DMS153 (cell line): ENCODE measurements at regions not wholly inside any gene's neighbourhood (a gene's known extent, or its start where the extent isn't known, plus 50 kb on each side); places are given as distances from the start of the nearest gene placed in this dataset.
"Not testable (repeated sequence)": the region's sequence is repeated elsewhere in the genome, so short reads cannot be mapped to it uniquely, and the experiment has no call there.

Experiments used
- DNase-seq: peaks from one replicate; lab custom pipeline; 2025; lab: John Stamatoyannopoulos, UW

DNA sequence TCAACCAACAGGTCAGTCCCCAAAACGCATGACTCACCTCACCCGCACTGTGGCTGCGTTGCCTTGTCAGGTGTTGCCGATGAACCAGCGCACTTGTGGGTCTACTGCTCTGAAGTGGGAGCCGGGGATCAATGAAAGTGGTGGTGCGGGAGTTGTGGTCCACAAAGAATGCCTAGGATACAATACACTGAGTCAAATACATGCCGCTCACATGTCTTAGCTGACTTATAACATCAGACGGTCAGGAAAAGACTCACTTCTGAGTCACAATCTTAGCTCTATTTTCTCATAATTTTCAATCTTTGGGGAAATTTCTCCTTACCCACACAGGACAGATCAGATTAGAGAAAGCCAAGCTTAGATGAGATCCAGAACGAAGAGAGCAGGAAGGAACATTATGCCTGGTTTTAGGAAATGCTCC lies 107.1 kb upstream of the STK17B start:
- no peak for DNase-seq

DNA sequence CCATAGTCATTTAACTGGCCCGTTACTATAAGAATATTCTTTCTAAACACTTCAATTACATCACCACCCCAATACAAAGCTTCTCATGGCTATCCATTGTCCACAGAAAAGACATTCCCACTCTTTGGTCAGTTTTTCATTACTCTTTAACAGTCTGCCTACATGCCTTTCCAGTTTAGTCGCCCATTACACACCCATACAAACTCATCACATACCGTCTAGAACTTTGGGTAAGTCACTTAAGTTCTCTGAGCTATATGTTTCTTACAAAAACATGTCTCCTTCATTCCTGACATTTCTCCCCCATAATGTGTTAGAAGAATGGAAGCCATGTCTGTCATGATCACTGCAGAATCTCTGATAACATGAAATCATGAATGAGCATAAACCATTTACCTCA lies 108.2 kb upstream of the STK17B start:
- no peak for DNase-seq

DNA sequence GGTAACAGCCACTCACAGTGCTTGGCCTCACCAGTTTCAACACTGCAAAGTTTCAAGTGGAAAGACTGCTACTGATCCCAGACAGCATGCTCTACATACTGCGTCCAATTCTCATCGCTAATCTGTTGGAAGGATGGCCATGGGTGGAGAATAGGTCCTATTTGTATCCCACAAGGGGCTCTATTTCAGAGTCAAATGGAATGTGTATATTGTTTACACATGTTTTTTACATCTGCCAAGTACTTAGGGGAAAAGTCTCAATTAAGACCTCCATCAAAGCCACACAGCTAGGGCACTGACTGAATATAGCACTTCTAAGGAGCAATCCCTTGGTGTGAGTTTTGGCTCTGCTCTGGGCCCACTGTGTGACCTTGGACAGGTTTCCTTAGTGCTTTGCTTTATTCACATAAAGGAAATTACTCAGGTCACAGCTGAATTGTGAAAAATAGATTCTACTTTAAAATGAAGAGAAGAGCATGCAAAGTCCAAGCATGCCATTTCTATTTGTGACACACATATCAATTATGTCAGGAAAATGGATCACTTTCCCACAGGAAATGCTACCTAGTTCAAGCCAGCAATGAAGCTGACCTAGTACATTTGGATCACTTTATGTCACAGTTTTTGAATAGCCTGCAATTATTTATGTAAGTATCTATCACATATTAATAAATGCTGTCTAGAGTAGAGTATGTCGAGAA lies 112.9 kb upstream of the STK17B start:
- DNase-seq = no peak

DNA sequence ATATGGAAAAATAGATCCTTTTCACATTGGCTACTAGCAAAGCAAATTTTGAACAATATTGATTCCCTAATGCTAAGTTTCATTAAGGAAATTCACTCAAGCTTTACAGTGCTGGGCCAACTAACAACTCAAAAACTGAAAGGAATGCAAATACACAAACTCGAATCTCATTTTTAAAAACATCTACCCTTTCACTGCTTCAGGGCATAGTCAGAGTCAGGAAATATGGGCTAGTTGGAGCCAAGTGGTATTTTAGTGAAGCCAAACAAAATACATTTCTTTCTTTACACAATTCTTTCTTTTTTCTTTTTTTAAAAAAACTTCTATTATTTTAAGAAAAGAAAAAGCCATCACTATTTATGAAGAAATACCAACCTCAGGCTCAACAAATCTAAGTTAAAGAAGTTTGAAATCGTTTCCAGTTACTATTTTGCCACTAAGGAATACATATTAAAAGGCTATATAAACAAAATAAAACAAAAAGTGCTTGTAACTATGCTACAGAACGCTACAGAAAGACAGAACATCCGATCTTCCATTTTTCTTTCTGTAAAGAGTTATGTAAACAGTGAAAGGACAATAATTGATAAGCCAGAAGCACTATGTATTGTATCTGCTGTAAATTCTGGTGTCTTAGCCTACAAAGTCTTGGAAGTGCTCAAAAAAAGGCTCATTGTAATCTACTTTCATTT lies 113.6 kb upstream of the STK17B start:
- no peak for DNase-seq

- no peak for DNase-seq
These were observed 115.4 kb upstream of the STK17B start for GRCh38 chr2:196286821-196287220.

DNA sequence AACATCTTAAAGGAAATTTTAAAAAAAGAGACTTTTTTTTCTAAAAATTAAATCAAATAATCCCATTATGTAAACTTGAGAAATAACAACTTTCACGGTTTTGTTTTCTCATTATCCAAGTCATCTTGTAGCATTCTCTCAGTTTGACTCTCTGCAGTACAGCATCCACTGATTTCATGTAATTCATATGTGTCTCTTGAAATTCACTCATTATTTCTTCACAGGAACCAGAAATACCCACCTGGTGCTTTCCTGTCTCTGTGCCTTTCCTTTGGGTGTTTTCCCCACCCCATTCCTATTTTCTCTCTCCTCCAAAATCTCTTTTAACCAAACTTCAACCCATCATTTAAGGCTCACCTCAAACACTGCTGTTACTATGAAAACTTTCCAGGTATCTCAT lies 116.1 kb upstream of the STK17B start:
- no peak for DNase-seq

- no peak for DNase-seq
These were observed 116.7 kb upstream of the STK17B start for GRCh38 chr2:196288006-196288538.

- DNase-seq = no peak
These were observed 117.6 kb upstream of the STK17B start for GRCh38 chr2:196289000-196289399.

DNA sequence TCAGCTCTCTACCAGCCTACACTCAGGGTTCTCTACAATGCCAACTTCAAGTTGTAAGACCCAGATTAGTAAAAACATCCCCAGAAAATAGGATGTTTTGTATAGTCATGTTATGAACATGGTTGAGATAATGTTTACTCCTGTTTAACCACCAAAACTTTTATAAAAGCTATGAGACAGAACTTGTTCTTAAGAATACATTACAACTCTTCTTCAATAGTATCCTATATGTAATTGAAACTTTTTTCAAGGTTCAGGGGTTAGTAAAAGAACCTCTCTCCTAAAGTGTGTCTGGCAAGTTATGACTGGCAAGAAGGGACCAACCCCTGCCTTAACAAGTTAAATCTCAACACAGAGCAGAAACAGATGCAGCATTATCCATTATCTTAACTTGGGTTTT lies 118.8 kb upstream of the STK17B start:
- DNase-seq = no peak

- DNase-seq = no peak
These were observed 119.2 kb upstream of the STK17B start for GRCh38 chr2:196290569-196290968.

- DNase-seq = no peak
These were observed 120.0 kb upstream of the STK17B start for GRCh38 chr2:196291426-196291825.

DNA sequence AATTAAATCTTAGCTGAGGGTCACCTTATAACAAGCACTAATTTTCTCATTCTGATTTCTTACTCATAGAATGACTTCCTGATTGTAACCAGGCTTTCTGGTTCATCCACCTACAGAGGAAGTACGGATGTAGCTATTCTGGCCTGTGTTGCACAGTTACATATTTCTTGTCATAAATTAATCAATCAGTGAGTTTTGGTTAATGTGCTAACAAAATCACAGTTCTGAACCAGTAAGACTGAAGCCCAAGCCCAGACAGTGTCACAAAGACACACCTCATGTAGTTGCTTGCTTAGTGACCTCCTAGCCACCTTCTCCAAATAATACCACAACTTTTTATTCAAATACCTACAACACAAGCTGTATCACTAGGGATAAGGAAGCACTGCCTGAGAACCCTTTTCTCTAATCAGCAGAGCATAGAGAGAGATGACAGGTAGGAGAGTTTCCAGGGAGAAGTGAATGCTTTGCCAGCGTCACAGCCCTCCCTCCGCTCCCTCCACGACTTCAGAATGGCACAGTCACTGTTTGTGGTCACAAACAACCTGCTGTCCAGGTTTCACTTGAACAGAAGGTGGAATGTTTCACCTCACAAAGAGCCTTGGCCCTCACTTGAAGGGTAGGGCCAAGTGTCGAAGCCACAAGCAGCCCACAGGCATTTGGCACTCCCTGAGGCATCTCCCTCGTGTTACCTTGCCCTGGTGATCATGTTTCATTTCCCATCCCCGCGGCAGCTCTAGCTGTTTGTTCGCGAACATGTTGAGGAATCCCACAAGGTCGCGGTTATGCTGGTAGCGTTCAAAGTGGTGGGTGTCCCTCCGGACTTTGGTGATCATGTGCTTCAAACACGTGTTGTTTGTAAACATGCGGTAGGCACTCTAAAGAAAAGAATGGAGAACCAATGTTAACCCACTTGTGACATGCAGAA lies 120.8 kb upstream of the STK17B start:
- no peak for DNase-seq

DNA sequence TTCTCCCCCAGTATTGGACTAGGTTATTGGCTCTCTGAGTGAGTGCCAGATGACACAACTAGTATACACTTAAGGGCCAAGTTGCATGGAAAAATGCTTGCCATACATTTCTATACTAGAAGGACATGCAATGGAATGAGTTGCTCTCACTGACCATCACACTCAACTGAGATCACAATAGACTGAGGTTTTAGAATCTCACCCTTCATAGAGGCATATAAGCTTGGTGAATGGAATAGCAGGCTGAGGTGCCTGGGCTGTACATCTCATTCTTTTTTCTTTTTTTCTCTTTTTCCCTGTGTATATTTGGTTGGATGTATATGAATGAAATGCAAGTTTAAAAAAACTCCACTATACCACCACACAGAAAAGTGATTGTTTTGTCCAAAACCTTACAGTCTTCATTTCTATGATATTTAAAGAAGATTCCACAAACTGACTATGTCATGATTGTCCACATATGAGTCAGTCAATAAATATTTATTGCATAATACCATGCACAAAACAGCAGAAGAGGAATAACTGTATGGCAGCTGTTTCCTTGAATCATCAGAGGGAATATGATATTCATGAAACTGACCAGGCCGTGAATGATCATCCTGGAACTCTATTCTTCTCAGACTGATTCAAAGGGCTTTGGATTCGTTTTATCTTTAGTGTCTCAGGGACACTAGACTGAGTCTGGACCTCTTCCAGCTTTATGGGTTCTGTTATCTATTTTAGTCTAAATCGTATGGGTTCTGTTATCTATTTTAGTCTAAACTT lies 122.6 kb upstream of the STK17B start:
- DNase-seq = no peak

GRCh38 chr2:196294516-196294909 lies 123.1 kb upstream of the STK17B start:
- no peak for DNase-seq

GRCh38 chr2:196295005-196295404 lies 123.6 kb upstream of the STK17B start:
- no peak for DNase-seq

GRCh38 chr2:196298106-196298723 lies 126.8 kb upstream of the STK17B start:
- not testable (repeated sequence) for DNase-seq

DNA sequence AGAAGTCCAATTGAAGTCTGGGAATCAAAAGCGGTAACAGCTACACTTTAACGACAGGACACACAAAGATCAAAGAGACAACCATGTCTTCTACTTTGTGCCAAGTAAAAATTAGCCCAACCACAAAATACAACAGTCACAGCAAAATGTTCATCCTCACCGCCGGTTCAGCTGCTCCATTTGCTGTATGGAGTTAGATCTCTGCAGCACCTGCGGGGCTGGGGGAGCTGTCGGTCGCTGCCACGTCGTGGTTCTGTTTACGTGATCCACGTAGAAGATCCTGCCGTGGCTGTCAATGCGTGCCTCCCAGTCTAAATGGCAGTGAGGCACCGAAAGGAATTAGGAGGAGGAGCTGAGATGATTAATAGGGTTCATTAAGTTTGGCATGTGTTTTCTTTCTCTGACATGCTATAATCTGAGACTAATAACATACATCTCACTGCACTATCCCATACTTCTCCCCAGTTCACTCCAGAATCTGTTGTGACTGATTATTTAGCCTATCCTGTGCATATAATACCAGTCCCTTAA lies 136.5 kb upstream of the STK17B start:
- DNase-seq = no peak

DNA sequence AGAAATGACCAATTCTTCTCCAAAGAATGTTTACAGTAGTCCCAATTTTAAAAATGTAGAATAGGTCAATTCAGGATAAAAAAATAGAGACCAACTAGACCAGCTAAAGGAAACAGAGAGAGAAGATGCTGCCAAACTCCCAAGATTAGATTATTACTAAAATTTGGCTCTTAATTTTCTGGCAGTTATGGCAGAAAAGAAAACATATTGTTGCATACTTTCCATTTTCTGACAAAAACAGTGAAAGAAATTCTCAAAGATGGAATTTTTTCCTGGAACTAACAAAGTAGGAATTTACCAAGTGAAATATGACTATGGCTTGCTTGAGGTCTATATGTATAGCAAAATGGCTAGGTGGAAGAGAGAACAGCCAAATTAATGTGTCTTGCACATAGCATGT lies 138.3 kb upstream of the STK17B start:
- DNase-seq = no peak

DNA sequence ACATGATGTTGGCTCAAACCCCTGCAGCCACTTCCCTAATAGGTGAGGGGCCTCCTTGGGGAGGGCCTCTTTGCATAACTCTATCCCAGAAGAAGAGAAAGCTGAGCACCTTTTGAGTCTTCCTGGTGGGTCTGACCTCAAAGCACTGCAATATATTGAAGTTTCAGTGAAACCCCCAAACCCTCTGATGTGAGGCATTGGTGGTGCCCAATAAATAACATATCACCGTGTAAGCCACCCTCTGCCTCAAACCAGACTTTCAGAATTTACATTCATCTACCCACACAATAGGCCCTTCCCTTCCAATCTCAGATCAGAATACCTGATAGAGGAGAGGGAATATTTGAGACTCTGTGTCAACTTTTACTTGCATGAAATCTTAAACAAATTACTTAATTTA lies 142.8 kb upstream of the STK17B start:
- DNase-seq = no peak

DNA sequence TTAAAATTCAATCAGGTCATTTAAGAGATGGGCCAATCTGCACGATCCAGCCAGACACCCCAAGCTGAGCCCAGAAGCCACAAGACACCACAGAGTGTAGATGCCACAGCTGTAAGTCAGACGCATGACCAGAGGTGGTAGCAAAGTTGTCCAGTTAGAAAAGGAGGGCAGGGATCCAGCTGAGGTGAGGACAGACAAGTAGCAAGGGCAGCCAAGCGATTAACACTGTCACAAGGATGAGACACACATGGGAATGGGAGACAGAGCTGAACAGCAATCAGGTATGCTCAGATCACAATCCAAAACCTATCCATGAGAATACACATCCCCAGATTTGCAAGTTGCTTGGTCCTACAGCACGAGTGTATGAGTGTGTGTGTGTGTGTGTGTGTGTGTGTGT lies 143.4 kb upstream of the STK17B start:
- DNase-seq = no peak
